Esophagus squamous epithelium (tissue), 5 donors: ENCODE measurements at regions not wholly inside any gene's neighbourhood (a gene's known extent, or its start where the extent isn't known, plus 50 kb on each side); places are given as distances from the start of the nearest gene placed in this dataset.

Experiments used
- DNase-seq: peaks from one replicate; lab custom pipeline; 2025; lab: John Stamatoyannopoulos, UW
- H3K27ac ChIP-seq, 4 donors: fragments of 200-600 bp; sonication (generic); one replicate each; pipeline ENCODE4 v1.5.1; 2016 to 2019; ENCODE audit warnings: mild to moderate bottlenecking in 1 of 4
- H3K27me3 ChIP-seq, 4 donors: fragments of 200-600 bp; sonication (generic); 1 replicate in 3 of 4; 2 replicates in 1 of 4; pipeline versions ENCODE4 v1.5.1 to v1.6.0; 2017 to 2021; ENCODE audit warnings: antibody characterized with exemption in 1 of 4
- H3K36me3 ChIP-seq, 3 donors: fragments of 200-600 bp; sonication (generic); one replicate each; pipeline ENCODE4 v1.5.1; 2016 to 2019
- H3K4me1 ChIP-seq, 3 donors: fragments of 200-600 bp; sonication (generic); one replicate each; pipeline ENCODE4 v1.5.1; 2017 to 2019
- H3K4me3 ChIP-seq, 4 donors: fragments of 200-600 bp; sonication (generic); 1 replicate in 3 of 4; 2 replicates in 1 of 4; pipeline ENCODE4 v1.5.1; 2016 to 2019; ENCODE audit warnings: mild to moderate bottlenecking in 2 of 4, moderate library complexity in 1 of 4
- H3K9me3 ChIP-seq, 3 donors: fragments of 200-600 bp; sonication (generic); one replicate each; pipeline ENCODE4 v1.5.1; 2016 to 2019
- POLR2A ChIP-seq, 4 donors: fragments of 450-650 bp; IDR thresholded peaks; one replicate each; pipeline ENCODE4 v1.6.1; 2017; ENCODE audit warnings: antibody characterized with exemption in 4 of 4, mild to moderate bottlenecking in 4 of 4, moderate library complexity in 3 of 4
- WGBS, 2 donors: methylation state at CpG; one replicate each; pipeline ENCODE4 v1.1.5; 2018; 5-methylcytosine and 5-hydroxymethylcytosine counted together
- intact Hi-C: fragments of 100-400 bp; cut with DNase I; formaldehyde crosslinking; loops from one replicate; pipeline ENCODE4 v1.15.0; 2022
- TF ChIP-seq, protein P1 (sequence below), 6 experiments: fragments of 450-650 bp in 4 of 6; fragments of 200-600 bp in 2 of 6; sonication (generic) in 2 of 6; IDR thresholded peaks; one replicate each; pipeline ENCODE4 v1.5.1; 2016 to 2019; ENCODE audit warnings: antibody characterized with exemption in 6 of 6, mild to moderate bottlenecking in 4 of 6, moderate library complexity in 4 of 6
- donor health status: DM: yes; HTN: yes; CAD: no.

DNA sequence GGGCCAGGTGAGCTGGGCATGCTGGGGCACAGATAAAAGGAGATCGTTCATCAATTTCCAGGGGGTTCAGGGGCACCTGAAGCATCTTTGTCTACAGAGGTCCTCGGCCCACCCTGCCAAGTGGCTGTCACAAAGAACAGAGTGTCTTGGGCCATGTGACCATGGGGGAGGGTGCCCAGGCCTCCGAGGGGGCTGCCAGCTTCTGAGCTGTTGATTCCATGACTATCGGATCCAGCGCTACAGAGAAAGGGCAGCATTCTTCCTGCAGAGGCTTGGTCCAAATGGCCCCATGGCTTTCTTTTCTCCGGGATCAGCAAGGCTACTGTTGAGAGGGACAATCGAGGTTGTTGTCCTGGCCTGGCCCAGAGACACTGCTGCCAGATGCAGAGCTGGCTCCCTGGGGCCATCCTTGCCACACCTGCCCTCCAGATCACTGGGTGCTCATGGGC is 289.2 kb downstream of the ZSWIM6 start:
- intact Hi-C loops = no loop called here
- Histone ChIP-seq H3K9me3 (no peaks in the 10 kb centered on the region), H3K4me3 (no peak overlapping the region), H3K27me3 (peaks cover 0 to 5% (median 0%) of the 10 kb centered on the region in 4 donors), H3K4me1 (peaks cover 3 to 40% (median 12%) of the 10 kb centered on the region in 3 donors), H3K27ac (peak overlapping the region in 3 of 4 donors; percentile 40 to 50 (median 47)), H3K36me3 (no peaks in the 10 kb centered on the region)
- TF ChIP-seq, protein P1, sequence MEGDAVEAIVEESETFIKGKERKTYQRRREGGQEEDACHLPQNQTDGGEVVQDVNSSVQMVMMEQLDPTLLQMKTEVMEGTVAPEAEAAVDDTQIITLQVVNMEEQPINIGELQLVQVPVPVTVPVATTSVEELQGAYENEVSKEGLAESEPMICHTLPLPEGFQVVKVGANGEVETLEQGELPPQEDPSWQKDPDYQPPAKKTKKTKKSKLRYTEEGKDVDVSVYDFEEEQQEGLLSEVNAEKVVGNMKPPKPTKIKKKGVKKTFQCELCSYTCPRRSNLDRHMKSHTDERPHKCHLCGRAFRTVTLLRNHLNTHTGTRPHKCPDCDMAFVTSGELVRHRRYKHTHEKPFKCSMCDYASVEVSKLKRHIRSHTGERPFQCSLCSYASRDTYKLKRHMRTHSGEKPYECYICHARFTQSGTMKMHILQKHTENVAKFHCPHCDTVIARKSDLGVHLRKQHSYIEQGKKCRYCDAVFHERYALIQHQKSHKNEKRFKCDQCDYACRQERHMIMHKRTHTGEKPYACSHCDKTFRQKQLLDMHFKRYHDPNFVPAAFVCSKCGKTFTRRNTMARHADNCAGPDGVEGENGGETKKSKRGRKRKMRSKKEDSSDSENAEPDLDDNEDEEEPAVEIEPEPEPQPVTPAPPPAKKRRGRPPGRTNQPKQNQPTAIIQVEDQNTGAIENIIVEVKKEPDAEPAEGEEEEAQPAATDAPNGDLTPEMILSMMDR (IDR thresholded peaks at IDR 0.05) = no peak
- TF ChIP-seq POLR2A (IDR thresholded peaks at IDR 0.05) = no peak
- DNase-seq = no peak
- 63 to 85% methylated on average over 4 to 5 of the region's 7 CpGs for WGBS, 2 donors

DNA sequence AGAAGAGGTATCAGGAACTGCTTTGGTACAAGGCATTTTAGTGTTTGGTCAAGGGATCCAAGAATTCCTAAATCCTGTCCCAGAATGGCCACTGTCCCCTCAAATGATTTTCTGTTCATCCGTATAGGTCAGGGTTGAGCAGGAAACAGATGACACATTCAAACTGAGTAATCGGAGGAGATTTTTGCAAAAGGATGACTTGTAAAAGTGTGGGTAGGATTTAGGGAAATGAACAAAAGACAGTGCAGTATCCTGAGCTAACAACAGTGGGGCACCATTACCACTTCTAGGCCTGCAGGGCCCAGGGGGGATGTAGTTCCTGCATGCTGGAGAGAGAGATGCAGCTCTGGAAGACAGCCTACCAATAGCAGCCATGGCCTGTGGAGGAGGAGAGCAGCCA is 290.1 kb downstream of the ZSWIM6 start:
- TF ChIP-seq, protein P1 (IDR thresholded peaks at IDR 0.05) = no peak
- TF ChIP-seq POLR2A (IDR thresholded peaks at IDR 0.05) = no peak
- Histone ChIP-seq H3K9me3 (no peaks in the 10 kb centered on the region), H3K4me1 (peaks cover 3 to 48% (median 12%) of the 10 kb centered on the region in 3 donors), H3K27ac (peak overlapping the region in 1 of 4 donors; percentile 40), H3K27me3 (peaks cover 0 to 9% (median 0%) of the 10 kb centered on the region in 4 donors), H3K4me3 (no peak overlapping the region), H3K36me3 (no peaks in the 10 kb centered on the region)
- no peak for DNase-seq
- 81 to 100% methylated on average over 2 of the region's 2 CpGs for WGBS, 2 donors
- intact Hi-C loops = no loop called here

DNA sequence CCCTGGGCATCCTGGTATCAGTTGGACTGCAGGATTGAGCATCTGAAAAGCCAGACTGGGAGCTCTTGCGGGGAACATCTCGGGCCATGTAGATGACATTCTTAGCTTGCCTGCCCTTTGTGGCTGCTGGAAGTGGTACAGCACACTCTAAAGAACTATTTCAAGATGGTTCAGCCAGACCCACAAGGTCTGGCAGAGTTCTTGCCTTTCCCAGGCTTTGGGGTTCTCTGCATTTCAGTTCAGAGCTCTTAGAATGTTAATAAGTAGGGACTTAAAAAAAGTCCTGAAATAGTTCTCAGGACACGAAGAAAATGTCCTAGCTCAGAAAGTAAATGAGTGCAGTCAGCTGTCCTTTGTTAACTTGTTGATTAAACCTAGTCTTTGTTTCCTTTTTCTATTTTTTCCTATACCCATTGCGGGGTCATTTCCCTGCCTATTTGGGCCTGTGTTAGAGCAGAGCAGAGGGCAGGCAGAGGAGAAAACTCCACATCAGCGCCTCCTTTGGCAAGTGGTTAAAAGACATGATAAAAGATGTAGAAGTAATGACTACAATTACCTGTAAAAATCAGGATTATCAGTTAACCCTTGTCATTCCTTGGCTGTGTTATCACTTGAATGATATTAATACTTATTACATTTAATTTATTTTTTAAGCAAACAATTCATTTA is 291.5 kb downstream of the ZSWIM6 start:
- WGBS, 2 donors = 77 to 83% methylated on average over 4 to 5 of the region's 5 CpGs

DNA sequence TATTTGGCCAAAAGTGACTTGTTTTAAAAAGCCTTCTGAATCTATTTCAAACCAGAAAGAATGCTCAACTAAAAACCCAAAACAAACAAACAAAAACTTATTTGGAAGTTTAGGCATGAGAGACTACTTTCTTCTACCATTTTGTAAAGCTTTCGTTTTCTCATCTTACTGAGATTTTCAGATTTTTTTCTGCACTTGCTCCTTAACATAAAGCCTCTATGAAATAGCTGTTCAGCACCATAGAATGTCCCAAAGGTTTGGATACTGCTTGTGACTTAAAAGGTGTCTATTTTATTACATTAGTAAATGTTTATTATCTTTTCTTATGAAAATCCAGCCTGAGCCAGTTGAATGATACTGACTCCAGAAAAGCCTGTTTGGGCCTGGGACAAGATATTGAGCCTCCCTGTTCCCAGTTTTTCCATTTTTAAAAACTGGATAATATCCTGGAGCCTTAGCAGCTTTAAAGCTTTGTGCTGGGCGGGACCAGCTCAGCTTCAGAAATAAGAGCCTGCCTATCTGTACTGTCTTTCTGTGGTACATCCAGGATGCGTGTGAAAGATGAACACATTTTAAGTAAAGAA is 292.6 kb downstream of the ZSWIM6 start:
- DNase-seq = no peak
- WGBS, 2 donors = 79 to 93% methylated on average over 3 of the region's 3 CpGs
- TF ChIP-seq POLR2A (IDR thresholded peaks at IDR 0.05) = no peak
- TF ChIP-seq, protein P1 (IDR thresholded peaks at IDR 0.05) = no peak
- Histone ChIP-seq H3K4me1 (peaks cover 3 to 43% (median 10%) of the 10 kb centered on the region in 3 donors), H3K9me3 (no peaks in the 10 kb centered on the region), H3K4me3 (no peak overlapping the region), H3K27ac (peak overlapping the region in 2 of 4 donors; percentile 84 to 86), H3K27me3 (peaks cover 0 to 9% (median 0%) of the 10 kb centered on the region in 4 donors), H3K36me3 (no peaks in the 10 kb centered on the region)
- intact Hi-C loops = no loop called here

More for the DNA sequence above, 291.5 kb downstream of the ZSWIM6 start:
- Histone ChIP-seq H3K9me3 (no peaks in the 10 kb centered on the region), H3K27ac (peak overlapping the region in 1 of 4 donors; percentile 24), H3K36me3 (no peaks in the 10 kb centered on the region), H3K4me1 (peaks cover 3 to 48% (median 12%) of the 10 kb centered on the region in 3 donors), H3K4me3 (no peak overlapping the region), H3K27me3 (peaks cover 0 to 9% (median 0%) of the 10 kb centered on the region in 4 donors)
- intact Hi-C loops = no loop called here
- TF ChIP-seq POLR2A (IDR thresholded peaks at IDR 0.05) = no peak
- TF ChIP-seq, protein P1 (IDR thresholded peaks at IDR 0.05) = no peak
- no peak for DNase-seq

GRCh38 chr5:61625137-61625561 is 293.1 kb downstream of the ZSWIM6 start:
- peaks cover 0 to 9% (median 0%) of the 10 kb centered on the region in 4 donors for H3K27me3 ChIP-seq
- peak overlapping the region; percentile 44 to 67 (median 63) for H3K4me3 ChIP-seq
- DNase-seq = no peak
- H3K4me1 ChIP-seq = peaks cover 3 to 38% (median 6%) of the 10 kb centered on the region in 3 donors
- peak overlapping the region in 2 of 4 donors; percentile 84 to 86 for H3K27ac ChIP-seq
- intact Hi-C loops = no loop called here
- H3K36me3 ChIP-seq = no peaks in the 10 kb centered on the region
- TF ChIP-seq POLR2A (IDR thresholded peaks at IDR 0.05) = no peak
- TF ChIP-seq, protein P1 (IDR thresholded peaks at IDR 0.05) = no peak
- no peaks in the 10 kb centered on the region for H3K9me3 ChIP-seq
- whole genome bisulfite sequencing, 2 donors = 42 to 61% methylated on average over 11 of the region's 11 CpGs
